ENCODE measurements at regions not wholly inside any gene's neighbourhood (a gene's known extent, or its start where the extent isn't known, plus 50 kb on each side); places are given as distances from the start of the nearest gene placed in this dataset.

DNA sequence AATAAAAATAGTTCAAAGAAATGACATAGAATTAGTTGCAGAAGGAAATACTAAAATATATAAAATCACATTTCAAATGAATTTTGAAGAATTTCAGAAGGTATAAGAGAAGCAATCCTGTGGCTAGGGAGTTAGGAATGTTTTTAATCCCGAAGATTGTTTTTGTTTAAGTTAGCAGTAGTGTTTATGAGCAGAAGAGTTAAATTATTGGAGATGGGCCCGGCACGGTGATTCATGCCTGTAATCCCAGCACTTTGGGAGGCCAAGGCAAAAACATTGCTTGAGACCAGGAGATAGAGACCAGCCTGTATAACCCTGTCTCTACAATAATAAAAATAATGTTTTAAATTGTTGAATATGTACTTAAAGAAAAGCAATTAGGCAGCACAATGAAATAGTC, 432.5 kb downstream of the MFSD1 start:
- no peak overlapping the region for H3K4me2 ChIP-seq (ENCODE audit: low read depth, low read length)
- TF ChIP-seq CTCF (IDR thresholded peaks at IDR 0.05; ENCODE audit: low read length) (no peak), EZH2phosphoT487 (IDR thresholded peaks at IDR 0.05; ENCODE audit: low read length) (no peak), EZH2 (optimal IDR thresholded peaks at IDR 0.05; ENCODE audit: low read depth, low read length) (no peak)

DNA sequence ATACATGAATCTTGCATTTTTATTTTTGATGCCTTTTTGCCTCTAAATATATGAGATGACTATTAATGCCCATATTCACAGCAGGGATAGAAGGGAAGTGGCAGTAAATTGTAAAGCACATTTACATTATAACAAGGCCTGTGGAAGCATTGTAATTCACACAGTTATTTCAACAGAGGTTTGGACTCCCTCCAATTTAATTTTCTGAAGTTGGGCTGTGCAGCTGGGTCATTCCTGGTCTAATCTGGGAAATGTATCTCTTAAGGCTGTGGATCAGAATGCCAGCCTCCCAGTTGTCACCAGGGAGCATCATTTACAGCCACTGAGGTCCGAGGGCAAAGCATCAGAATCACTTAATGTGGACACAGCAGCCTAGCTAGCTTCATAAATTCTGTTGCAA, 434.5 kb downstream of the MFSD1 start:
- Histone ChIP-seq H3K9ac (ENCODE audit: low read length) (no peak overlapping the region), H3K9me3 (replicated peaks; ENCODE audit: insufficient read depth, low read length) (no peaks in the 10 kb centered on the region), H3K4me3 (ENCODE audit: low read length) (no peak overlapping the region), H3K9me2 (replicated peaks; ENCODE audit: insufficient read depth, low read length) (no peaks in the 10 kb centered on the region), H3K4me2 (ENCODE audit: low read depth, low read length) (no peak overlapping the region), H3F3A (ENCODE audit: insufficient read depth, low read length) (no peaks in the 10 kb centered on the region), H3K36me3 (replicated peaks; ENCODE audit: insufficient read depth, low read length) (no peaks in the 10 kb centered on the region), H3K27ac (ENCODE audit: low read length) (no peak overlapping the region), H3K4me1 (ENCODE audit: low read length) (no peaks in the 10 kb centered on the region), H3K27me3 (replicated peaks; ENCODE audit: insufficient read depth, low read length) (no peaks in the 10 kb centered on the region), H3K79me2 (ENCODE audit: low read length) (no peaks in the 10 kb centered on the region), H4K20me1 (ENCODE audit: insufficient read depth, low read length) (no peaks in the 10 kb centered on the region), H2AFZ (ENCODE audit: low read length) (no peak overlapping the region)
- DNase-seq: no peak
- TF ChIP-seq CTCF (IDR thresholded peaks at IDR 0.05; ENCODE audit: low read length) (no peak), EZH2phosphoT487 (IDR thresholded peaks at IDR 0.05; ENCODE audit: low read length) (no peak), EZH2 (optimal IDR thresholded peaks at IDR 0.05; ENCODE audit: low read depth, low read length) (no peak)

More for the DNA sequence above, 432.5 kb downstream of the MFSD1 start:
- Histone ChIP-seq H3K9me3 (replicated peaks; ENCODE audit: insufficient read depth, low read length) (no peaks in the 10 kb centered on the region), H3K9me2 (replicated peaks; ENCODE audit: insufficient read depth, low read length) (no peaks in the 10 kb centered on the region), H3K9ac (ENCODE audit: low read length) (no peak overlapping the region), H3K4me3 (ENCODE audit: low read length) (no peak overlapping the region), H3K36me3 (replicated peaks; ENCODE audit: insufficient read depth, low read length) (no peaks in the 10 kb centered on the region), H3K79me2 (ENCODE audit: low read length) (no peaks in the 10 kb centered on the region), H3K27me3 (replicated peaks; ENCODE audit: insufficient read depth, low read length) (no peaks in the 10 kb centered on the region), H3K27ac (ENCODE audit: low read length) (no peak overlapping the region), H3K4me1 (ENCODE audit: low read length) (no peaks in the 10 kb centered on the region), H4K20me1 (ENCODE audit: insufficient read depth, low read length) (no peaks in the 10 kb centered on the region), H2AFZ (ENCODE audit: low read length) (no peak overlapping the region), H3F3A (ENCODE audit: insufficient read depth, low read length) (no peaks in the 10 kb centered on the region)
- DNase-seq: no peak

GRCh38 chr3:159237226-159237625, 435.4 kb downstream of the MFSD1 start:
- no peak overlapping the region for H2AFZ ChIP-seq (ENCODE audit: low read length)
- no peaks in the 10 kb centered on the region for H3F3A ChIP-seq (ENCODE audit: insufficient read depth, low read length)
- no peaks in the 10 kb centered on the region for H3K4me1 ChIP-seq (ENCODE audit: low read length)
- no peak for DNase-seq
- no peaks in the 10 kb centered on the region for H4K20me1 ChIP-seq (ENCODE audit: insufficient read depth, low read length)
- no peak overlapping the region for H3K4me3 ChIP-seq (ENCODE audit: low read length)
- no peaks in the 10 kb centered on the region for H3K27me3 ChIP-seq (replicated peaks; ENCODE audit: insufficient read depth, low read length)
- no peaks in the 10 kb centered on the region for H3K9me2 ChIP-seq (replicated peaks; ENCODE audit: insufficient read depth, low read length)
- no peak overlapping the region for H3K9ac ChIP-seq (ENCODE audit: low read length)
- TF ChIP-seq EZH2 (optimal IDR thresholded peaks at IDR 0.05; ENCODE audit: low read depth, low read length): no peak
- no peak for TF ChIP-seq EZH2phosphoT487 (IDR thresholded peaks at IDR 0.05; ENCODE audit: low read length)
- no peak for TF ChIP-seq CTCF (IDR thresholded peaks at IDR 0.05; ENCODE audit: low read length)
- no peak overlapping the region for H3K27ac ChIP-seq (ENCODE audit: low read length)
- no peaks in the 10 kb centered on the region for H3K79me2 ChIP-seq (ENCODE audit: low read length)
- H3K9me3 ChIP-seq (replicated peaks; ENCODE audit: insufficient read depth, low read length): no peaks in the 10 kb centered on the region
- no peaks in the 10 kb centered on the region for H3K36me3 ChIP-seq (replicated peaks; ENCODE audit: insufficient read depth, low read length)
- no peak overlapping the region for H3K4me2 ChIP-seq (ENCODE audit: low read depth, low read length)

Measured in MM.1S (cell line).